HG03354 (cell line): ENCODE measurements at regions not wholly inside any gene's neighbourhood (a gene's known extent, or its start where the extent isn't known, plus 50 kb on each side); places are given as distances from the start of the nearest gene placed in this dataset.
"Not testable (repeated sequence)": the region's sequence is repeated elsewhere in the genome, so short reads cannot be mapped to it uniquely, and the experiment has no call there.

ENCODE experiments used
- ATAC-seq: cut with Tn5 transposase; IDR thresholded peaks from one replicate; pipeline ENCODE4 v1.9.1; 2021; ENCODE audit warnings: mild to moderate bottlenecking; ENCODE audit not compliant: unreplicated experiment, poor library complexity, severe bottlenecking

GRCh38 chr2:65608466-65608865 is 176.1 kb upstream of the SPRED2 start:
- ATAC-seq, result no peak

GRCh38 chr2:65607662-65608305 is 175.4 kb upstream of the SPRED2 start:
- ATAC-seq, result no peak

- peak; percentile 46 for ATAC-seq
Observed at GRCh38 chr2:65605743-65606058, 173.3 kb upstream of the SPRED2 start.

GRCh38 chr2:65605058-65605742 is 172.8 kb upstream of the SPRED2 start:
- ATAC-seq, result no peak

- no peak for ATAC-seq
Observed at GRCh38 chr2:65604246-65604645, 171.8 kb upstream of the SPRED2 start.

GRCh38 chr2:65602603-65603235 is 170.3 kb upstream of the SPRED2 start:
- no peak for ATAC-seq

GRCh38 chr2:65600871-65601270 is 168.5 kb upstream of the SPRED2 start:
- ATAC-seq, result not testable (repeated sequence)

- ATAC-seq, result not testable (repeated sequence)
Observed at GRCh38 chr2:65600351-65600750, 168.0 kb upstream of the SPRED2 start.

- no peak for ATAC-seq
Observed at GRCh38 chr2:65599693-65600092, 167.3 kb upstream of the SPRED2 start.

GRCh38 chr2:65598996-65599395 is 166.6 kb upstream of the SPRED2 start:
- no peak for ATAC-seq

GRCh38 chr2:65598264-65598663 is 165.9 kb upstream of the SPRED2 start:
- no peak for ATAC-seq

- ATAC-seq, result no peak
Observed at GRCh38 chr2:65595630-65596029, 163.2 kb upstream of the SPRED2 start.

GRCh38 chr2:65594150-65594549 is 161.8 kb upstream of the SPRED2 start:
- ATAC-seq, result no peak

- ATAC-seq, result no peak
Observed at GRCh38 chr2:65589667-65590066, 157.3 kb upstream of the SPRED2 start.

GRCh38 chr2:65587779-65588178 is 155.4 kb upstream of the SPRED2 start:
- ATAC-seq, result no peak

- no peak for ATAC-seq
Observed at GRCh38 chr2:65586516-65586915, 154.1 kb upstream of the SPRED2 start.

GRCh38 chr2:65583061-65583460 is 150.7 kb upstream of the SPRED2 start:
- no peak for ATAC-seq

- no peak for ATAC-seq
Observed at GRCh38 chr2:65582364-65582763, 150.0 kb upstream of the SPRED2 start.

- no peak for ATAC-seq
Observed at GRCh38 chr2:65580824-65581223, 148.4 kb upstream of the SPRED2 start.

- ATAC-seq, result no peak
Observed at GRCh38 chr2:65579506-65580235, 147.3 kb upstream of the SPRED2 start.

- ATAC-seq, result no peak
Observed at GRCh38 chr2:65577654-65578053, 145.3 kb upstream of the SPRED2 start.
